ENCODE measurements at regions not wholly inside any gene's neighbourhood (a gene's known extent, or its start where the extent isn't known, plus 50 kb on each side); places are given as distances from the start of the nearest gene placed in this dataset.

DNA sequence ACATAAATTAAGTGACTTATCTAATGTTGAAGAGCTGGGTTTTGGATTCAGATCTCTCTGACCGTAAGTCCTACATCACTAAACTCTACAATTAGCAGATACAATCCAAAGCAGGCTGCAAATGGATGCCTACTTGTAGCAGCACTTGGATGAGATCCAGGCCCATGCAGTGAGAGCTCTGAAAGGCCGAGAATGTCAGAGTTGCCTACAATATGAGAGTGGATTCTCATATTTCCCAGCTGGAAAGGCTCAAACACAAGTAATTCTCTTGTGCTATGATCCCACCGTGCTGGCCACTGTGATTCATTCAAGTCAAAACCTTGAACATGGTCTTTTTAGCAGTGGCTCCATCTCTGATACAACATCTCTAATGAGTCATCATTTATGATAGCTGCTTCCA lies 125.4 kb upstream of the CHRDL1 start:
- DNase-seq (ENCODE audit: low read depth, low spot score), result no peak
- dilution Hi-C loops (cut with MboI; ENCODE audit: extremely low pct_ligation_motif_present, low sequenced_read_pairs), result no loop called here

More for the DNA sequence above, 125.4 kb upstream of the CHRDL1 start:
- H3K4me3 ChIP-seq (replicated peaks in 1 of 3; ENCODE audit: insufficient read depth in 1 of 3, low read depth in 1 of 3, low read length in 3 of 3), result no peak overlapping the region
- H3K9ac ChIP-seq (replicated peaks; ENCODE audit: extremely low read depth, insufficient read depth, low read length), result no peak overlapping the region
- H3K36me3 ChIP-seq (ENCODE audit: control insufficient read depth in 2 of 2, extremely low read depth in 1 of 2, insufficient read depth in 2 of 2, low read length in 2 of 2), result no peaks in the 10 kb centered on the region
- no peaks in the 10 kb centered on the region for H3K9me3 ChIP-seq (replicated peaks; ENCODE audit: control insufficient read depth, insufficient read depth, low read length)
- H3K9me1 ChIP-seq (replicated peaks; ENCODE audit: control insufficient read depth, extremely low read depth, insufficient read depth, low read length), result no peaks in the 10 kb centered on the region
- no peaks in the 10 kb centered on the region for H3K4me1 ChIP-seq (ENCODE audit: control insufficient read depth, extremely low read depth, insufficient read depth, low read length)
- no peak for TF ChIP-seq GATA2 (IDR thresholded peaks at IDR 0.05; ENCODE audit: insufficient read depth, insufficient read length, low read depth, low read length)
- TF ChIP-seq, protein P1, sequence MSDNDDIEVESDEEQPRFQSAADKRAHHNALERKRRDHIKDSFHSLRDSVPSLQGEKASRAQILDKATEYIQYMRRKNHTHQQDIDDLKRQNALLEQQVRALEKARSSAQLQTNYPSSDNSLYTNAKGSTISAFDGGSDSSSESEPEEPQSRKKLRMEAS (IDR thresholded peaks at IDR 0.05; ENCODE audit: insufficient read depth, insufficient read length), result no peak
- no peak for TF ChIP-seq POLR2AphosphoS5 (IDR thresholded peaks at IDR 0.05; ENCODE audit: insufficient read depth, low read depth, low read length)
- no peak for TF ChIP-seq POLR2A (IDR thresholded peaks at IDR 0.05; ENCODE audit: low read depth, low read length)
- TF ChIP-seq MYC (IDR thresholded peaks at IDR 0.05; ENCODE audit: low read depth, low read length), result no peak
- TF ChIP-seq, protein P2, sequence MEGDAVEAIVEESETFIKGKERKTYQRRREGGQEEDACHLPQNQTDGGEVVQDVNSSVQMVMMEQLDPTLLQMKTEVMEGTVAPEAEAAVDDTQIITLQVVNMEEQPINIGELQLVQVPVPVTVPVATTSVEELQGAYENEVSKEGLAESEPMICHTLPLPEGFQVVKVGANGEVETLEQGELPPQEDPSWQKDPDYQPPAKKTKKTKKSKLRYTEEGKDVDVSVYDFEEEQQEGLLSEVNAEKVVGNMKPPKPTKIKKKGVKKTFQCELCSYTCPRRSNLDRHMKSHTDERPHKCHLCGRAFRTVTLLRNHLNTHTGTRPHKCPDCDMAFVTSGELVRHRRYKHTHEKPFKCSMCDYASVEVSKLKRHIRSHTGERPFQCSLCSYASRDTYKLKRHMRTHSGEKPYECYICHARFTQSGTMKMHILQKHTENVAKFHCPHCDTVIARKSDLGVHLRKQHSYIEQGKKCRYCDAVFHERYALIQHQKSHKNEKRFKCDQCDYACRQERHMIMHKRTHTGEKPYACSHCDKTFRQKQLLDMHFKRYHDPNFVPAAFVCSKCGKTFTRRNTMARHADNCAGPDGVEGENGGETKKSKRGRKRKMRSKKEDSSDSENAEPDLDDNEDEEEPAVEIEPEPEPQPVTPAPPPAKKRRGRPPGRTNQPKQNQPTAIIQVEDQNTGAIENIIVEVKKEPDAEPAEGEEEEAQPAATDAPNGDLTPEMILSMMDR (IDR thresholded peaks at IDR 0.05; ENCODE audit: extremely low read depth in 1 of 2, insufficient read depth in 1 of 2, low read depth in 1 of 2, low read length in 2 of 2), result no peak
- TF ChIP-seq JUN (IDR thresholded peaks at IDR 0.05; ENCODE audit: borderline replicate concordance, insufficient read depth, insufficient read length, low read depth), result no peak
- TF ChIP-seq FOS (IDR thresholded peaks at IDR 0.05; ENCODE audit: borderline replicate concordance, insufficient read depth, low read length), result no peak
- no peak for TF ChIP-seq EZH2 (IDR thresholded peaks at IDR 0.05; ENCODE audit: borderline replicate concordance, low read depth, low read length, severe bottlenecking)
- BruUV-seq (replicated peaks), result no TSS peak
- FAIRE-seq, result no peak
- H2AFZ ChIP-seq (ENCODE audit: low read depth, low read length), result no peak overlapping the region
- no peaks in the 10 kb centered on the region for H3K27me3 ChIP-seq (ENCODE audit: control insufficient read depth in 2 of 2, insufficient read depth in 2 of 2, low read length in 2 of 2)
- intact Hi-C loops (cut with micrococcal nuclease), result no loop called here
- POLR2A ChIA-PET, result no interaction called here
- H3K4me2 ChIP-seq (ENCODE audit: insufficient read depth, low read length), result no peak overlapping the region
- CTCF ChIA-PET, result no interaction called here
- no peaks in the 10 kb centered on the region for H3K79me2 ChIP-seq (ENCODE audit: control insufficient read depth, insufficient read depth, low read length)
- H3K27ac ChIP-seq (ENCODE audit: insufficient read depth, low read depth, low read length), result no peak overlapping the region
- H4K20me1 ChIP-seq (replicated peaks; ENCODE audit: control insufficient read depth, extremely low read depth, insufficient read depth, low read length), result no peaks in the 10 kb centered on the region

Measured in endothelial cell of umbilical vein (primary cell).